ENCODE measurements at regions not wholly inside any gene's neighbourhood (a gene's known extent, or its start where the extent isn't known, plus 50 kb on each side); places are given as distances from the start of the nearest gene placed in this dataset.

DNA sequence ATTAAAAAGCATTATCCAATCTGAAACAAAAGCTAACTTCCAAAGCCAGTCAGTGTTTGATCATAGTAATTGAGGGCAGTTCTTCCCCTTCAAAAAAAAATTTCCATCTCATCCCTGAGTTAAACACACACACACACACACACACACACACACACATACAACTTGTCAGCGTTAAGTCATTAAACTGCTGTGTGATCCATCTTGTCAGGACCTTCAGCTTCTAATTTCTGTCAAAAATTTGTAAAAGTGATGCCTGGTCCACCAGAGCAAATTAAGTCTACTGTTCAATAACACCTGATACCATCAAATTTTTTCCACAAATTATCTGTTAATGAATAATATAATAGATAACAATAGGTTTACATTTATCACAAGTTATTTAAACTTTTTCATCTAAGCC, 198.7 kb downstream of the GPX5 start:
- Histone ChIP-seq H3K9me3 (ENCODE audit: insufficient read depth, low read length) (no peaks in the 10 kb centered on the region), H3K27ac (ENCODE audit: low read depth, low read length) (no peak overlapping the region), H3K9ac (ENCODE audit: low read length) (no peak overlapping the region), H2AFZ (ENCODE audit: low read depth, low read length, severe bottlenecking) (no peak overlapping the region), H3K4me2 (ENCODE audit: low read depth, low read length, poor library complexity, severe bottlenecking) (no peak overlapping the region), H3K36me3 (ENCODE audit: low read length) (no peaks in the 10 kb centered on the region), H3K27me3 (ENCODE audit: low read length) (no peaks in the 10 kb centered on the region), H4K20me1 (ENCODE audit: low read depth, low read length) (no peaks in the 10 kb centered on the region), H3K4me3 (ENCODE audit: insufficient read depth, low read length, poor library complexity, severe bottlenecking) (no peak overlapping the region), H3K9me2 (replicated peaks; ENCODE audit: insufficient read depth, low read length) (no peaks in the 10 kb centered on the region), H3K79me2 (ENCODE audit: insufficient read depth, low read length) (no peaks in the 10 kb centered on the region), H3F3A (ENCODE audit: insufficient read depth) (peaks cover 3% of the 10 kb centered on the region; the same call in 1 of the 2 replicates)
- TF ChIP-seq, protein P1, sequence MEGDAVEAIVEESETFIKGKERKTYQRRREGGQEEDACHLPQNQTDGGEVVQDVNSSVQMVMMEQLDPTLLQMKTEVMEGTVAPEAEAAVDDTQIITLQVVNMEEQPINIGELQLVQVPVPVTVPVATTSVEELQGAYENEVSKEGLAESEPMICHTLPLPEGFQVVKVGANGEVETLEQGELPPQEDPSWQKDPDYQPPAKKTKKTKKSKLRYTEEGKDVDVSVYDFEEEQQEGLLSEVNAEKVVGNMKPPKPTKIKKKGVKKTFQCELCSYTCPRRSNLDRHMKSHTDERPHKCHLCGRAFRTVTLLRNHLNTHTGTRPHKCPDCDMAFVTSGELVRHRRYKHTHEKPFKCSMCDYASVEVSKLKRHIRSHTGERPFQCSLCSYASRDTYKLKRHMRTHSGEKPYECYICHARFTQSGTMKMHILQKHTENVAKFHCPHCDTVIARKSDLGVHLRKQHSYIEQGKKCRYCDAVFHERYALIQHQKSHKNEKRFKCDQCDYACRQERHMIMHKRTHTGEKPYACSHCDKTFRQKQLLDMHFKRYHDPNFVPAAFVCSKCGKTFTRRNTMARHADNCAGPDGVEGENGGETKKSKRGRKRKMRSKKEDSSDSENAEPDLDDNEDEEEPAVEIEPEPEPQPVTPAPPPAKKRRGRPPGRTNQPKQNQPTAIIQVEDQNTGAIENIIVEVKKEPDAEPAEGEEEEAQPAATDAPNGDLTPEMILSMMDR (IDR thresholded peaks at IDR 0.05; ENCODE audit: insufficient read depth, low read length, poor library complexity, severe bottlenecking) = no peak
- TF ChIP-seq EZH2phosphoT487 (conservative IDR thresholded peaks at IDR 0.05; ENCODE audit: low read length) = no peak

DNA sequence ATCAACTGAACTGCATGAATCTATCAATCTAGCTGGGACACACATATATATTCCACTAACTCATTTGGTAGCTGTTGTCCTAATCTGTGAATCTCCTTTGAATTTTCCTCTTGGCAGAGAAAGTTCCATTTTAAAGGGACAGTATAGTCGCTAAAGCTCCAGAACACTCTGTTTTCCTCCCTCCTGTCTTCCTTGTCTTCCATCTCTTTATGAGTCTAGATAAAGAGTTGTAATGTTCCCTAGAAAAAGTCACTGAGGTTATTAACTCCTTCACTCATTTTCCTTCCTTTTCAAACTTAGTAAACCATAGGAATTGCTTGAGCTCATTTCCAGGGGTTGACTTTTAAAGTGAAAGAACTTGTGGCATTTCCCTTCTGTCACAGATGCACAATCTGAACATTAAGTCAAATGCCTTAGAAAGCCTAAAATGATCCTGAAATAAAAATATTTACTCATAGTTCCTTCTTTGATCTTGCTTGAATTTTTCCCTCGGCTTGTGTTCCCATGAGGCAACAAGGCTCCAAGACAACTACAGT, 198.4 kb downstream of the TRIM27 start:
- Histone ChIP-seq H3K4me2 (ENCODE audit: low read depth, low read length, poor library complexity, severe bottlenecking) (no peak overlapping the region), H3K4me3 (ENCODE audit: insufficient read depth, low read length, poor library complexity, severe bottlenecking) (no peak overlapping the region), H3K27ac (ENCODE audit: low read depth, low read length) (no peak overlapping the region)

DNA sequence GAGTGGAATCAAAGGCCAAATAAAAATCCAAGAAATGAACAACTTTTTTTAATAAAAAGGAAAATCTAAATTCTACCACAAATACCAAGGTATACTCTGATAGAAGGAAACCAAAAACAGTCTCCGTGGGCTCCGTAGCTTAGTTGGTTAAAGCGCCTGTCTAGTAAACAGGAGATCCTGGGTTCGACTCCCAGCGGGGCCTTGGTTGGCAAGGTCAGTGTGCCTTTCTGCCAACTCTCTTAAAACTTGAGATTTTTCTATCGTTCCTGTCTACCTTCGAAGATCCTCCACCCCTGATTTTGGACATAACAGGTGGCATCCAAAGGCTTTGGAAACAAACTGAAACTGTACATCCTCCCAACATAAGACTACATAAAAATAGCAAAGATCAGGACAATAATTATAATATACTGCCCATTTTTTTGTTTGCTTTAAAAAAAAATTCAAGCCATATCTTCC, 197.9 kb downstream of the TRIM27 start:
- Histone ChIP-seq H3K79me2 (ENCODE audit: insufficient read depth, low read length) (no peaks in the 10 kb centered on the region), H3F3A (ENCODE audit: insufficient read depth) (peaks cover 3% of the 10 kb centered on the region; the same call in 1 of the 2 replicates), H3K27me3 (ENCODE audit: low read length) (no peaks in the 10 kb centered on the region), H2AFZ (ENCODE audit: low read depth, low read length, severe bottlenecking) (no peak overlapping the region), H3K9me2 (replicated peaks; ENCODE audit: insufficient read depth, low read length) (no peaks in the 10 kb centered on the region), H3K9me3 (ENCODE audit: insufficient read depth, low read length) (no peaks in the 10 kb centered on the region), H3K27ac (ENCODE audit: low read depth, low read length) (no peak overlapping the region), H4K20me1 (ENCODE audit: low read depth, low read length) (no peaks in the 10 kb centered on the region), H3K4me2 (ENCODE audit: low read depth, low read length, poor library complexity, severe bottlenecking) (no peak overlapping the region), H3K36me3 (ENCODE audit: low read length) (no peaks in the 10 kb centered on the region), H3K4me3 (ENCODE audit: insufficient read depth, low read length, poor library complexity, severe bottlenecking) (no peak overlapping the region), H3K9ac (ENCODE audit: low read length) (no peak overlapping the region)
- TF ChIP-seq, protein P1 (IDR thresholded peaks at IDR 0.05; ENCODE audit: insufficient read depth, low read length, poor library complexity, severe bottlenecking) = no peak
- TF ChIP-seq EZH2phosphoT487 (conservative IDR thresholded peaks at IDR 0.05; ENCODE audit: low read length) = no peak

More for the DNA sequence above, 198.4 kb downstream of the TRIM27 start:
- Histone ChIP-seq H4K20me1 (ENCODE audit: low read depth, low read length) (no peaks in the 10 kb centered on the region), H3K79me2 (ENCODE audit: insufficient read depth, low read length) (no peaks in the 10 kb centered on the region), H2AFZ (ENCODE audit: low read depth, low read length, severe bottlenecking) (no peak overlapping the region), H3K27me3 (ENCODE audit: low read length) (no peaks in the 10 kb centered on the region), H3K36me3 (ENCODE audit: low read length) (no peaks in the 10 kb centered on the region), H3K9ac (ENCODE audit: low read length) (no peak overlapping the region), H3K9me2 (replicated peaks; ENCODE audit: insufficient read depth, low read length) (no peaks in the 10 kb centered on the region), H3F3A (ENCODE audit: insufficient read depth) (peaks cover 3% of the 10 kb centered on the region; the same call in 1 of the 2 replicates), H3K9me3 (ENCODE audit: insufficient read depth, low read length) (no peaks in the 10 kb centered on the region)
- no peak for TF ChIP-seq EZH2phosphoT487 (conservative IDR thresholded peaks at IDR 0.05; ENCODE audit: low read length)
- TF ChIP-seq, protein P1 (IDR thresholded peaks at IDR 0.05; ENCODE audit: insufficient read depth, low read length, poor library complexity, severe bottlenecking) = no peak
